ENCODE measurements at regions not wholly inside any gene's neighbourhood (a gene's known extent, or its start where the extent isn't known, plus 50 kb on each side); places are given as distances from the start of the nearest gene placed in this dataset.

- BruUV-seq (replicated peaks), result no TSS peak
- H3K36me3 ChIP-seq (ENCODE audit: low read depth, low read length), result no peaks in the 10 kb centered on the region
- H3K79me2 ChIP-seq (ENCODE audit: low read length), result no peaks in the 10 kb centered on the region
- H3K27me3 ChIP-seq (ENCODE audit: low read length), result no peaks in the 10 kb centered on the region
- peaks cover 22% of the 10 kb centered on the region for H3K4me1 ChIP-seq (ENCODE audit: insufficient read depth, low read length)
- peak; percentile 74 for ATAC-seq
- no peak overlapping the region for H3K4me3 ChIP-seq (ENCODE audit: low read length)
- DNase-seq, result peak; percentile 68
- no peak overlapping the region for H3K4me2 ChIP-seq (ENCODE audit: low read length)
- H2AFZ ChIP-seq (ENCODE audit: low read length), result no peak overlapping the region
- H3K9me2 ChIP-seq (replicated peaks; ENCODE audit: low read length), result no peaks in the 10 kb centered on the region
- POLR2A ChIA-PET (ENCODE audit: unreplicated experiment), result no interaction called here
- TF ChIP-seq, protein P1, sequence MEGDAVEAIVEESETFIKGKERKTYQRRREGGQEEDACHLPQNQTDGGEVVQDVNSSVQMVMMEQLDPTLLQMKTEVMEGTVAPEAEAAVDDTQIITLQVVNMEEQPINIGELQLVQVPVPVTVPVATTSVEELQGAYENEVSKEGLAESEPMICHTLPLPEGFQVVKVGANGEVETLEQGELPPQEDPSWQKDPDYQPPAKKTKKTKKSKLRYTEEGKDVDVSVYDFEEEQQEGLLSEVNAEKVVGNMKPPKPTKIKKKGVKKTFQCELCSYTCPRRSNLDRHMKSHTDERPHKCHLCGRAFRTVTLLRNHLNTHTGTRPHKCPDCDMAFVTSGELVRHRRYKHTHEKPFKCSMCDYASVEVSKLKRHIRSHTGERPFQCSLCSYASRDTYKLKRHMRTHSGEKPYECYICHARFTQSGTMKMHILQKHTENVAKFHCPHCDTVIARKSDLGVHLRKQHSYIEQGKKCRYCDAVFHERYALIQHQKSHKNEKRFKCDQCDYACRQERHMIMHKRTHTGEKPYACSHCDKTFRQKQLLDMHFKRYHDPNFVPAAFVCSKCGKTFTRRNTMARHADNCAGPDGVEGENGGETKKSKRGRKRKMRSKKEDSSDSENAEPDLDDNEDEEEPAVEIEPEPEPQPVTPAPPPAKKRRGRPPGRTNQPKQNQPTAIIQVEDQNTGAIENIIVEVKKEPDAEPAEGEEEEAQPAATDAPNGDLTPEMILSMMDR (conservative IDR thresholded peaks at IDR 0.05; ENCODE audit: low read depth, low read length), result no peak
- no peak for TF ChIP-seq EZH2phosphoT487 (IDR thresholded peaks at IDR 0.05; ENCODE audit: borderline replicate concordance, low read length)
- TF ChIP-seq EZH2 (IDR thresholded peaks at IDR 0.05; ENCODE audit: low read length, unreplicated experiment), result no peak
- no peak overlapping the region for H3K9ac ChIP-seq (ENCODE audit: low read length)
- intact Hi-C loops (cut with micrococcal nuclease), result no loop called here
- H3K9me3 ChIP-seq (ENCODE audit: low read length), result no peaks in the 10 kb centered on the region
- no peaks in the 10 kb centered on the region for H3F3A ChIP-seq (ENCODE audit: low read length, unreplicated experiment)
- CTCF ChIA-PET, result no interaction called here
- H3K27ac ChIP-seq (ENCODE audit: low read length), result no peak overlapping the region
- no peaks in the 10 kb centered on the region for H4K20me1 ChIP-seq (ENCODE audit: low read length)
Observed at GRCh38 chr13:68176475-68176874, 946.3 kb upstream of the PCDH9 start.

GRCh38 chr13:68174893-68175292 is 944.8 kb upstream of the PCDH9 start:
- H3K4me3 ChIP-seq (ENCODE audit: low read length), result no peak overlapping the region
- peaks cover 22% of the 10 kb centered on the region for H3K4me1 ChIP-seq (ENCODE audit: insufficient read depth, low read length)
- POLR2A ChIA-PET (ENCODE audit: unreplicated experiment), result no interaction called here
- no peak overlapping the region for H3K4me2 ChIP-seq (ENCODE audit: low read length)
- H3K9me2 ChIP-seq (replicated peaks; ENCODE audit: low read length), result no peaks in the 10 kb centered on the region
- no peaks in the 10 kb centered on the region for H3F3A ChIP-seq (ENCODE audit: low read length, unreplicated experiment)
- no peak for DNase-seq
- TF ChIP-seq, protein P1 (conservative IDR thresholded peaks at IDR 0.05; ENCODE audit: low read depth, low read length), result no peak
- TF ChIP-seq EZH2 (IDR thresholded peaks at IDR 0.05; ENCODE audit: low read length, unreplicated experiment), result no peak
- TF ChIP-seq EZH2phosphoT487 (IDR thresholded peaks at IDR 0.05; ENCODE audit: borderline replicate concordance, low read length), result no peak
- BruUV-seq (replicated peaks), result no TSS peak
- no peaks in the 10 kb centered on the region for H4K20me1 ChIP-seq (ENCODE audit: low read length)
- intact Hi-C loops (cut with micrococcal nuclease), result no loop called here
- H3K9ac ChIP-seq (ENCODE audit: low read length), result no peak overlapping the region
- no peak overlapping the region for H2AFZ ChIP-seq (ENCODE audit: low read length)
- no peak for ATAC-seq
- H3K27ac ChIP-seq (ENCODE audit: low read length), result no peak overlapping the region
- H3K27me3 ChIP-seq (ENCODE audit: low read length), result no peaks in the 10 kb centered on the region
- CTCF ChIA-PET, result no interaction called here
- H3K9me3 ChIP-seq (ENCODE audit: low read length), result no peaks in the 10 kb centered on the region
- no peaks in the 10 kb centered on the region for H3K79me2 ChIP-seq (ENCODE audit: low read length)
- H3K36me3 ChIP-seq (ENCODE audit: low read depth, low read length), result no peaks in the 10 kb centered on the region

DNA sequence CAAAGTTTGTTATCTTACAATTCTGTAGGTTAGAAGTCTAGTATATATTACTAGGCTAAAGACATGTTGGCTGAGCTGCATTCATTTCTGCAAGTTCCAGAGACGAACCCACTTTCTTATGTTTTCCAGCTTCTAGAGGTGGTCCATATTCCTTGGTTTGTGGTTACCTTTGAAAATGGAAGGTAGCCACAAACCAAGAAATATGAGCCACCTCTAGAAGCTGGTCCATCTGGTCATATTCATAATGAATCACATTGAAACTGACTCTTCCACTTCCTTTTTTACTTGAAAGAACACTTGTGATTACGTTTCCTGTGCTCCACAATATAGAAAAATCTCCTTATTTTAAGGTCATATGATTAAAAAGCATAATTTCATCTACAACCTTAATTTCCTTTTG is 943.0 kb upstream of the PCDH9 start:
- Histone ChIP-seq H3F3A (ENCODE audit: low read length, unreplicated experiment) (no peaks in the 10 kb centered on the region), H3K9me3 (ENCODE audit: low read length) (no peaks in the 10 kb centered on the region), H4K20me1 (ENCODE audit: low read length) (no peaks in the 10 kb centered on the region), H3K27me3 (ENCODE audit: low read length) (no peaks in the 10 kb centered on the region), H3K27ac (ENCODE audit: low read length) (peak overlapping the region; percentile 74), H3K79me2 (ENCODE audit: low read length) (no peaks in the 10 kb centered on the region), H3K4me2 (ENCODE audit: low read length) (peak overlapping the region; percentile 68), H3K9me2 (replicated peaks; ENCODE audit: low read length) (no peaks in the 10 kb centered on the region), H3K4me3 (ENCODE audit: low read length) (peak overlapping the region; percentile 18; the same call in 1 of the 2 replicates), H2AFZ (ENCODE audit: low read length) (no peak overlapping the region), H3K4me1 (ENCODE audit: insufficient read depth, low read length) (peaks cover 22% of the 10 kb centered on the region), H3K9ac (ENCODE audit: low read length) (no peak overlapping the region), H3K36me3 (ENCODE audit: low read depth, low read length) (no peaks in the 10 kb centered on the region)
- DNase-seq, result peak; percentile 50
- no TSS peak for BruUV-seq (replicated peaks)
- peak; percentile 64 for ATAC-seq
- intact Hi-C loops (cut with micrococcal nuclease), result no loop called here
- ChIA-PET CTCF (interaction anchor here (1.0 kb wide), 1 partner anchor 754 kb away, joined by 3 read pairs; no protein-coding TSS in a partner anchor), POLR2A (ENCODE audit: unreplicated experiment) (no interaction called here)
- TF ChIP-seq EZH2 (IDR thresholded peaks at IDR 0.05; ENCODE audit: low read length, unreplicated experiment), result no peak
- TF ChIP-seq EZH2phosphoT487 (IDR thresholded peaks at IDR 0.05; ENCODE audit: borderline replicate concordance, low read length), result no peak
- TF ChIP-seq, protein P1 (conservative IDR thresholded peaks at IDR 0.05; ENCODE audit: low read depth, low read length), result no peak

Measured in PC-3 (cell line).